Liver (tissue), 8 donors: ENCODE measurements at regions not wholly inside any gene's neighbourhood (a gene's known extent, or its start where the extent isn't known, plus 50 kb on each side); places are given as distances from the start of the nearest gene placed in this dataset.

ENCODE experiments used
- DNase-seq: peaks from one replicate; pipeline ENCODE4 v3.0.0-alpha.2; 2017; ENCODE audit warnings: low spot score
- H3K27ac ChIP-seq, 2 donors: one replicate each; pipeline ENCODE4 v1.7.0; 2013; ENCODE audit warnings: inconsistent platforms in 2 of 2, low read length in 2 of 2, control low read depth in 1 of 2, low read depth in 1 of 2, mild to moderate bottlenecking in 1 of 2
- H3K27me3 ChIP-seq, 4 donors: one replicate each; pipeline versions ENCODE4 v1.6.1 to v1.7.0; 2013; ENCODE audit warnings: low read length in 3 of 4, inconsistent platforms in 1 of 4, mild to moderate bottlenecking in 1 of 4, moderate library complexity in 1 of 4; ENCODE audit not compliant: control insufficient read depth in 4 of 4, insufficient read depth in 4 of 4
- H3K36me3 ChIP-seq, 4 donors: one replicate each; pipeline versions ENCODE4 v1.6.1 to v1.7.0; 2013; ENCODE audit warnings: low read length in 3 of 4, mild to moderate bottlenecking in 3 of 4, low read depth in 1 of 4, moderate library complexity in 1 of 4; ENCODE audit not compliant: control insufficient read depth in 4 of 4, insufficient read depth in 3 of 4
- H3K4me1 ChIP-seq, 4 donors: one replicate each; pipeline versions ENCODE4 v1.6.1 to v1.7.0; 2013; ENCODE audit warnings: low read length in 3 of 4, mild to moderate bottlenecking in 3 of 4, moderate library complexity in 1 of 4; ENCODE audit not compliant: control insufficient read depth in 4 of 4, insufficient read depth in 4 of 4
- H3K4me3 ChIP-seq, 3 donors: one replicate each; pipeline versions ENCODE4 v1.6.1 to v1.7.0; 2013; ENCODE audit warnings: low read length in 3 of 3, control low read depth in 1 of 3, low read depth in 1 of 3, mild to moderate bottlenecking in 1 of 3
- H3K9ac ChIP-seq, 2 donors: one replicate each; pipeline ENCODE4 v1.7.0; 2013; ENCODE audit warnings: low read length in 2 of 2, mild to moderate bottlenecking in 2 of 2, moderate library complexity in 2 of 2, control low read depth in 1 of 2, low read depth in 1 of 2
- H3K9me3 ChIP-seq, 4 donors: one replicate each; pipeline versions ENCODE4 v1.6.1 to v1.7.0; 2013; ENCODE audit warnings: low read length in 3 of 4; ENCODE audit not compliant: control insufficient read depth in 4 of 4
- EGR1 ChIP-seq, 2 donors: IDR thresholded peaks; 2 replicates each; pipeline ENCODE4 v1.6.1; 2016 to 2018; ENCODE audit warnings: antibody characterized with exemption in 2 of 2, low read depth in 2 of 2
- FOXA1 ChIP-seq: IDR thresholded peaks from 2 replicates; pipeline ENCODE4 v1.6.1; 2016; ENCODE audit warnings: antibody characterized with exemption
- FOXA2 ChIP-seq: IDR thresholded peaks from 2 replicates; pipeline ENCODE4 v1.6.1; 2016; ENCODE audit warnings: antibody characterized with exemption
- GABPA ChIP-seq, 2 donors: IDR thresholded peaks in 1 of 2; conservative IDR thresholded peaks in 1 of 2; 2 replicates each; pipeline ENCODE4 v1.6.1; 2016; ENCODE audit warnings: antibody characterized with exemption in 2 of 2, mild to moderate bottlenecking in 1 of 2, moderate library complexity in 1 of 2
- HNF4A ChIP-seq, 2 donors: conservative IDR thresholded peaks; 2 replicates each; pipeline ENCODE4 v1.6.1; 2016; ENCODE audit warnings: antibody characterized with exemption in 2 of 2, mild to moderate bottlenecking in 2 of 2
- HNF4G ChIP-seq: IDR thresholded peaks from 2 replicates; pipeline ENCODE4 v1.6.1; 2016; ENCODE audit warnings: antibody characterized with exemption
- JUND ChIP-seq, 2 donors: IDR thresholded peaks; 2 replicates each; pipeline ENCODE4 v1.6.1; 2016; ENCODE audit warnings: antibody characterized with exemption in 2 of 2
- NR2F2 ChIP-seq: IDR thresholded peaks from 2 replicates; pipeline ENCODE4 v1.6.1; 2016; ENCODE audit warnings: antibody characterized with exemption
- RAD21 ChIP-seq, 2 donors: IDR thresholded peaks; 2 replicates each; pipeline ENCODE4 v1.6.1; 2016; ENCODE audit warnings: antibody characterized with exemption in 2 of 2, mild to moderate bottlenecking in 2 of 2
- RXRA ChIP-seq, 2 donors: IDR thresholded peaks; 2 replicates each; pipeline ENCODE4 v1.6.1; 2017 to 2018; ENCODE audit warnings: antibody characterized with exemption in 2 of 2, mild to moderate bottlenecking in 1 of 2
- SP1 ChIP-seq: IDR thresholded peaks from 2 replicates; pipeline ENCODE4 v1.6.1; 2018; ENCODE audit warnings: antibody characterized with exemption, mild to moderate bottlenecking
- TAF1 ChIP-seq: conservative IDR thresholded peaks from 2 replicates; pipeline ENCODE4 v1.6.1; 2016; ENCODE audit warnings: antibody characterized with exemption, mild to moderate bottlenecking
- YY1 ChIP-seq: IDR thresholded peaks from 2 replicates; pipeline ENCODE4 v1.6.1; 2016; ENCODE audit warnings: antibody characterized with exemption, mild to moderate bottlenecking
- WGBS: extraction: QIAGEN DNeasy Blood & Tissue Kit; methylation state at CpG from one replicate; pipeline ENCODE4 v1.1.7; 2013; 5-methylcytosine and 5-hydroxymethylcytosine counted together
- TF ChIP-seq, protein P1 (sequence below): fragments of 150-350 bp; IDR thresholded peaks from 2 replicates; pipeline ENCODE4 v1.5.1; 2017; ENCODE audit warnings: improper control_type of control experiment, low read depth, low read length; ENCODE audit not compliant: missing input control
- TF ChIP-seq, protein P2 (sequence below): IDR thresholded peaks from 2 replicates; pipeline ENCODE4 v1.6.1; 2016; ENCODE audit warnings: antibody characterized with exemption
- TF ChIP-seq, protein P3 (sequence below): IDR thresholded peaks from 2 replicates; pipeline ENCODE4 v1.6.1; 2016; ENCODE audit warnings: antibody characterized with exemption, mild to moderate bottlenecking
- TF ChIP-seq, protein P4 (sequence below): IDR thresholded peaks from 2 replicates; pipeline ENCODE4 v1.6.1; 2016; ENCODE audit warnings: antibody characterized with exemption
- TF ChIP-seq, protein P5 (sequence below): IDR thresholded peaks from 2 replicates; pipeline ENCODE4 v1.6.1; 2016; ENCODE audit warnings: antibody characterized with exemption
- donor health status: healthy.
- donor health status: healthy.
- donor health status: healthy.
- donor health status: healthy.
- donor health status: healthy.

DNA sequence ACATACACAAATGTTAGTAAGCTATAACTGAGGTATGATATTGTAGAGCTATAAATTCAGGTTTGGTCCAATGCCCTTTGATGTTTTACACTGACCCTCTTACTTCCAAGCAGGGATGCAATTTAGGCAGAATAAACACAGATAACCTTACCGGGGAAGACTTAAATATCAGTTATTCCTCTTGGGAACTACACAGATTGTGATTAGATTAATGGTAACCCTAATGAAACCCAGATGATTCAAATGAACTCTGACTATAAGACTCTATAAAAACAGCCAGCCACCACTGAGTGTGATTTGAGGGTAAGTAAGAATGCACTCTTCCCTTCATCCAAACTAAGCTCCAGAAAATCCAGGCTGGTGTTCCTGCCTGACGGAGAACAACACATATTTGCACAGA is 891.1 kb downstream of the NXPH1 start:
- Histone ChIP-seq H3K9ac (no peak overlapping the region), H3K4me1 (no peaks in the 10 kb centered on the region), H3K36me3 (no peaks in the 10 kb centered on the region), H3K9me3 (no peaks in the 10 kb centered on the region), H3K27ac (no peak overlapping the region), H3K27me3 (no peaks in the 10 kb centered on the region), H3K4me3 (no peak overlapping the region)
- TF ChIP-seq FOXA2 = no peak
- TF ChIP-seq RXRA (IDR thresholded peaks at IDR 0.05) = no peak
- TF ChIP-seq GABPA (IDR thresholded peaks at IDR 0.05 in 1 of 2, conservative IDR thresholded peaks at IDR 0.05 in 1 of 2) = no peak
- TF ChIP-seq, protein P1, sequence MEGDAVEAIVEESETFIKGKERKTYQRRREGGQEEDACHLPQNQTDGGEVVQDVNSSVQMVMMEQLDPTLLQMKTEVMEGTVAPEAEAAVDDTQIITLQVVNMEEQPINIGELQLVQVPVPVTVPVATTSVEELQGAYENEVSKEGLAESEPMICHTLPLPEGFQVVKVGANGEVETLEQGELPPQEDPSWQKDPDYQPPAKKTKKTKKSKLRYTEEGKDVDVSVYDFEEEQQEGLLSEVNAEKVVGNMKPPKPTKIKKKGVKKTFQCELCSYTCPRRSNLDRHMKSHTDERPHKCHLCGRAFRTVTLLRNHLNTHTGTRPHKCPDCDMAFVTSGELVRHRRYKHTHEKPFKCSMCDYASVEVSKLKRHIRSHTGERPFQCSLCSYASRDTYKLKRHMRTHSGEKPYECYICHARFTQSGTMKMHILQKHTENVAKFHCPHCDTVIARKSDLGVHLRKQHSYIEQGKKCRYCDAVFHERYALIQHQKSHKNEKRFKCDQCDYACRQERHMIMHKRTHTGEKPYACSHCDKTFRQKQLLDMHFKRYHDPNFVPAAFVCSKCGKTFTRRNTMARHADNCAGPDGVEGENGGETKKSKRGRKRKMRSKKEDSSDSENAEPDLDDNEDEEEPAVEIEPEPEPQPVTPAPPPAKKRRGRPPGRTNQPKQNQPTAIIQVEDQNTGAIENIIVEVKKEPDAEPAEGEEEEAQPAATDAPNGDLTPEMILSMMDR = no peak
- no peak for TF ChIP-seq EGR1 (IDR thresholded peaks at IDR 0.05; ENCODE audit: low read depth in 2 of 2)
- TF ChIP-seq NR2F2 = no peak
- TF ChIP-seq, protein P2, sequence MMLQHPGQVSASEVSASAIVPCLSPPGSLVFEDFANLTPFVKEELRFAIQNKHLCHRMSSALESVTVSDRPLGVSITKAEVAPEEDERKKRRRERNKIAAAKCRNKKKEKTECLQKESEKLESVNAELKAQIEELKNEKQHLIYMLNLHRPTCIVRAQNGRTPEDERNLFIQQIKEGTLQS = no peak
- TF ChIP-seq, protein P3, sequence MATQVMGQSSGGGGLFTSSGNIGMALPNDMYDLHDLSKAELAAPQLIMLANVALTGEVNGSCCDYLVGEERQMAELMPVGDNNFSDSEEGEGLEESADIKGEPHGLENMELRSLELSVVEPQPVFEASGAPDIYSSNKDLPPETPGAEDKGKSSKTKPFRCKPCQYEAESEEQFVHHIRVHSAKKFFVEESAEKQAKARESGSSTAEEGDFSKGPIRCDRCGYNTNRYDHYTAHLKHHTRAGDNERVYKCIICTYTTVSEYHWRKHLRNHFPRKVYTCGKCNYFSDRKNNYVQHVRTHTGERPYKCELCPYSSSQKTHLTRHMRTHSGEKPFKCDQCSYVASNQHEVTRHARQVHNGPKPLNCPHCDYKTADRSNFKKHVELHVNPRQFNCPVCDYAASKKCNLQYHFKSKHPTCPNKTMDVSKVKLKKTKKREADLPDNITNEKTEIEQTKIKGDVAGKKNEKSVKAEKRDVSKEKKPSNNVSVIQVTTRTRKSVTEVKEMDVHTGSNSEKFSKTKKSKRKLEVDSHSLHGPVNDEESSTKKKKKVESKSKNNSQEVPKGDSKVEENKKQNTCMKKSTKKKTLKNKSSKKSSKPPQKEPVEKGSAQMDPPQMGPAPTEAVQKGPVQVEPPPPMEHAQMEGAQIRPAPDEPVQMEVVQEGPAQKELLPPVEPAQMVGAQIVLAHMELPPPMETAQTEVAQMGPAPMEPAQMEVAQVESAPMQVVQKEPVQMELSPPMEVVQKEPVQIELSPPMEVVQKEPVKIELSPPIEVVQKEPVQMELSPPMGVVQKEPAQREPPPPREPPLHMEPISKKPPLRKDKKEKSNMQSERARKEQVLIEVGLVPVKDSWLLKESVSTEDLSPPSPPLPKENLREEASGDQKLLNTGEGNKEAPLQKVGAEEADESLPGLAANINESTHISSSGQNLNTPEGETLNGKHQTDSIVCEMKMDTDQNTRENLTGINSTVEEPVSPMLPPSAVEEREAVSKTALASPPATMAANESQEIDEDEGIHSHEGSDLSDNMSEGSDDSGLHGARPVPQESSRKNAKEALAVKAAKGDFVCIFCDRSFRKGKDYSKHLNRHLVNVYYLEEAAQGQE = no peak
- TF ChIP-seq HNF4G = no peak
- TF ChIP-seq, protein P4, sequence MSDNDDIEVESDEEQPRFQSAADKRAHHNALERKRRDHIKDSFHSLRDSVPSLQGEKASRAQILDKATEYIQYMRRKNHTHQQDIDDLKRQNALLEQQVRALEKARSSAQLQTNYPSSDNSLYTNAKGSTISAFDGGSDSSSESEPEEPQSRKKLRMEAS = no peak
- TF ChIP-seq, protein P5, sequence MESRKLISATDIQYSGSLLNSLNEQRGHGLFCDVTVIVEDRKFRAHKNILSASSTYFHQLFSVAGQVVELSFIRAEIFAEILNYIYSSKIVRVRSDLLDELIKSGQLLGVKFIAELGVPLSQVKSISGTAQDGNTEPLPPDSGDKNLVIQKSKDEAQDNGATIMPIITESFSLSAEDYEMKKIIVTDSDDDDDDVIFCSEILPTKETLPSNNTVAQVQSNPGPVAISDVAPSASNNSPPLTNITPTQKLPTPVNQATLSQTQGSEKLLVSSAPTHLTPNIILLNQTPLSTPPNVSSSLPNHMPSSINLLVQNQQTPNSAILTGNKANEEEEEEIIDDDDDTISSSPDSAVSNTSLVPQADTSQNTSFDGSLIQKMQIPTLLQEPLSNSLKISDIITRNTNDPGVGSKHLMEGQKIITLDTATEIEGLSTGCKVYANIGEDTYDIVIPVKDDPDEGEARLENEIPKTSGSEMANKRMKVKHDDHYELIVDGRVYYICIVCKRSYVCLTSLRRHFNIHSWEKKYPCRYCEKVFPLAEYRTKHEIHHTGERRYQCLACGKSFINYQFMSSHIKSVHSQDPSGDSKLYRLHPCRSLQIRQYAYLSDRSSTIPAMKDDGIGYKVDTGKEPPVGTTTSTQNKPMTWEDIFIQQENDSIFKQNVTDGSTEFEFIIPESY = no peak
- TF ChIP-seq RAD21 (IDR thresholded peaks at IDR 0.05) = no peak
- TF ChIP-seq TAF1 = no peak
- no peak for TF ChIP-seq SP1
- no peak for TF ChIP-seq YY1
- TF ChIP-seq HNF4A (conservative IDR thresholded peaks at IDR 0.05) = no peak
- no peak for TF ChIP-seq JUND (IDR thresholded peaks at IDR 0.05)
- TF ChIP-seq FOXA1 = no peak
- DNase-seq = no peak
- 34% methylated on average over 2 of the region's 2 CpGs for WGBS

DNA sequence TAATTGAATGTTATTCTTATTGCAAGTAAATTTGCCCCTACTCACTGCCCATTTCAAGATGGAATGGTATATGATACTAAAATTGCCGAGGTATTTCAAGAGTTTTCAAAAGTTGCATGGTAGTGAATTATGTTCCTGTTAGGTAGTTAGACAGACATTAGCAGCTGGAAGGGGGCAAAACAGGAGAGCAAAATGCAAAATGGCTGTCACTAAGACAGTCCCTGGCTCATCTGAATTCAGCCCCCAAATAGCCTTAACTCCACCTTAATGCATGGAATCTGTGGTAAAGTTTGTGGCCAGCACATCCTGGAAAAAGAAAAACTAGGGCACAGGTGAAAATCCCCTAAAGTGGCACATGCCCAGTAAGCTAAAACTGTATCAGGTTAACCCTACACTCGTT is 894.9 kb downstream of the NXPH1 start:
- no peak for DNase-seq
- no peaks in the 10 kb centered on the region for H3K36me3 ChIP-seq
- no peak overlapping the region for H3K27ac ChIP-seq
- WGBS = 64% methylated on average over 2 of the region's 2 CpGs
- H3K4me3 ChIP-seq = no peak overlapping the region
- H3K4me1 ChIP-seq = no peaks in the 10 kb centered on the region
- no peaks in the 10 kb centered on the region for H3K9me3 ChIP-seq
- no peaks in the 10 kb centered on the region for H3K27me3 ChIP-seq
- TF ChIP-seq, protein P3 = no peak
- H3K9ac ChIP-seq = no peak overlapping the region
